GM19438 (cell line): ENCODE measurements at regions not wholly inside any gene's neighbourhood (a gene's known extent, or its start where the extent isn't known, plus 50 kb on each side); places are given as distances from the start of the nearest gene placed in this dataset.
"Not testable (repeated sequence)": the region's sequence is repeated elsewhere in the genome, so short reads cannot be mapped to it uniquely, and the experiment has no call there.

Source experiments
- ATAC-seq: cut with Tn5 transposase; IDR thresholded peaks from one replicate; pipeline ENCODE4 v1.9.1; 2021; ENCODE audit warnings: low read depth; ENCODE audit not compliant: unreplicated experiment

DNA sequence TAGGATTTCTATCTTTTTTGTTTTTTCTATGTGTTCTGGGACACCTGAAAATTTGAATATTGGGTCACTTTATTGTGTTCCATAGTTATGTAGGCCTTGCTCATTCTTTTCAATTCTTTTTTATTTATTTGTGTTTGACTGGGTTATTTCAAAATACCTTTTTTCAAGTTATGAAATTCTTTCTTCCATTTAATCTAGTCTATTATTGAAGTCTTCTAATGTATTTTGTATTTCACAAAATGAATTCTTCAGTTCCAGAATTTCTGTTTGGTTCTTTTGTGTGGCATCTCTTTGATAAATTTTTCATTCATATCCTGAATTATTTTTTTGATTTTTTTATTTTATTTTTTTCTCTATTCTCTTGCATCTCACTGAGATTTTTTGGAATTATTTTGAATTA, 628.8 kb downstream of the NR2F1-AS1 start:
- ATAC-seq = no peak

DNA sequence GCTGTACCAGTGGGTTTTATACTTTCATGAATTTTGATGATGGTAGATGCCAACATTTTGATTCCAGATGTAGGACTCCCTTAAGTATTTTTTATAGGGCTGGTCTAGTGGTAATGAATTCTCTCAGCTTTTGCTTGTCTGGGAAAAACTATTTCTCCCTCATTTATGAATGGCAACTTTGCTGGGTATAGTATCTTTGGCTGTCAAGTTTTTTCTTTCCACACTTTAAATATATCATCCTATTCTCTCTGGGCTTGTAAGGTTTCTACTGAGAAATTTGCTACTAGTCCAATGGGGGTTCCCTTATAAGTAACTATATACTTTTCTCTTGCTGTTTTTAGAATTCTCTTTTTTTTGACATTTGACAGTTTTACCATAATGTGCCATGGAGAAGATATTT, 629.3 kb downstream of the NR2F1-AS1 start:
- ATAC-seq = no peak

- no peak for ATAC-seq
Observed at GRCh38 chr5:92946546-92946945, 634.5 kb downstream of the NR2F1-AS1 start.

GRCh38 chr5:92945605-92946097, 635.4 kb downstream of the NR2F1-AS1 start:
- ATAC-seq = no peak

DNA sequence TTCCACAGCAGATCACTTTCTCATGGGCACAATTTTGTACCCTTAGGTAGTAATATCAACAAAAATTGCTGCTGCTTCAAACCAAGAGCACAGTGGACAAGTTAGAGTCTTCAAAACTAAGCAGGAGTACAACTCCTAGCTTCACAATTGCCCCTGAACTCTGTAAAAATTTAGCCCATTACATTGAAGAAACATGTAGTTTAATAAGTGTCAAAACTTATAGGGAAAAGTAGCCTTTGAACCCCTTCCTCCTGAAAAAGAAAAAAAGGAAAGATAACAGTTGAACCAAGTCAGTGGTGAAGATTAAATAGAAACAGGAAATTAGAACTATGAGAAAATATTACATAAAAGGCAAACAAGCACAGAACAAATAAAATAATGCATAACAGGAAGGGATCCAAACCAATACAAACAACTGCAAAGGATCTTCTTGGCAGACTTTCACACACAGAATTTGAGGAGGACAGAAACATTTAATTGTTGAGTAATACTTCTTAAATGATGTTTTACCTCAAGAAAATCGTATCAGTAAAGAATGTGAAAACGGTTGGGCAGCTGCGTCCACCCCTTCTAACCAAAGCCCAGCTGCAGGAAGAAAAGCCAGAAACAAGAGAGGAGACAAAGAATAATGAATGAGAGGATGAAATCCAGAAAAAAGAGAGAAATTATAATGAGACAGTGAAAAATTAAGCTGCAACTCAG, 636.0 kb downstream of the NR2F1-AS1 start:
- ATAC-seq = no peak

- no peak for ATAC-seq
Observed at GRCh38 chr5:92944337-92944736, 636.7 kb downstream of the NR2F1-AS1 start.

GRCh38 chr5:92942762-92943161, 638.3 kb downstream of the NR2F1-AS1 start:
- no peak for ATAC-seq

DNA sequence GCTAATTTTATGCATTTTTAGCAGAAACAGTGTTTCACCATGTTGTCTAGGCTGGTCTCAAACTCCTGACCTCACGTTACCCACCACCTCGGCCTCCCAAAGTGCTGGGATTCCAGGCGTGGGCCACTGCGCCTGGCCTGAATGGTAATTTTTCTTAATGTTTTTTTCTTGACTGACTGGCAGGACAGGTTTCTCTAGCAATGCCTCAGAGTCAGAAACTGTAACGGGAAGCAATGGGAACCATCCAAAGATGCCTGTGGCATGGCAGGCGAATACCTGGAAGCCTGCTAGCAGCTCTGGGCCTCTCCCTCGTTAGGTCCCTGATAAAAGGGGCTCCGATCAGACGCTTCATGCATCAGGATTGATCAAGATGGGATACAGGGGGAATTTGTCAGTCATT, 639.2 kb downstream of the NR2F1-AS1 start:
- ATAC-seq = no peak

DNA sequence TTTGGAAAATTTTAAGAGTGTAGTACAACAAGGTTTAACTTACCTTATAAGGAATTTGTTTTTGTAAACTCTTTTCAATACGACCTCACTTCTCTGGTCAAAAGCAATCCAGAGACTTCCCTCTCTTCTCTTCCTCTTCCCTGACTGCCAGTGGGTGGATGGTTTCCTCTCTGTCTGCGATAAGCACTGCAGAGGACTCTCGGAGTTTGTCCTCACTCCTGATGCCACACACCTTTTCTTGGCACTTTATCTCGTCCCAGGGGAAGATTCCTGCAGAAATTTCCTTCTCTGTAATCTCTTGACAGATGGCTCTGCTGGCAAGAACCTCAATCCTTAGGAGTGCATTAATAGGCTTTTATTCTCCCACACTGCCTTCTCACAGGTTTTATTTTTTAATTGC, 641.6 kb downstream of the NR2F1-AS1 start:
- ATAC-seq = no peak

- not testable (repeated sequence) for ATAC-seq
Observed at GRCh38 chr5:92937396-92937795, 643.6 kb downstream of the NR2F1-AS1 start.

- ATAC-seq = no peak
Observed at GRCh38 chr5:92930057-92930456, 651.0 kb downstream of the NR2F1-AS1 start.

DNA sequence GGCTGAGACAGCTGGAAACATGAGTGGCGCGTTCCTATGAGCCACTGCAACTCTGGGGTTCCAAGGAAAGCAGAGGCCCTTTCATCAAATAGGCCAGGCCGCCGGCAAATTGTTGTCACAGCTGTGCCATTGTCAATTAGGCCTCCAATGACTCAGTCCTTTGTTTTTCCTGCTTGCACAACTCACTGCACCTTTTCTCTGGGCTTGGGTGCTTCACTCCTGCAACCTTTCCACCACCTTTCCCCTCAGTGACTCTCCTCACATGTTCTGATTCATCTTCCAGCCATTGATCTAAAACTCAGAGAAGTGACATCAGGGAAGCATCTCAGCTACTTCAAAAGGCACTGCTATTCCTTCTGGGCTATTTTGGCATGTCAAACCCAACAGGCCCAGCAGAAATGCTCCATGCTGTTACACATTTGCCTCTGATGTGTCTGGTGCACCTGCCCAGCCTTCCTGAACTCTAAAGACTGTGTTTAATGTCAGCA, 653.7 kb downstream of the NR2F1-AS1 start:
- ATAC-seq = no peak

GRCh38 chr5:92923885-92924284, 657.1 kb downstream of the NR2F1-AS1 start:
- no peak for ATAC-seq

DNA sequence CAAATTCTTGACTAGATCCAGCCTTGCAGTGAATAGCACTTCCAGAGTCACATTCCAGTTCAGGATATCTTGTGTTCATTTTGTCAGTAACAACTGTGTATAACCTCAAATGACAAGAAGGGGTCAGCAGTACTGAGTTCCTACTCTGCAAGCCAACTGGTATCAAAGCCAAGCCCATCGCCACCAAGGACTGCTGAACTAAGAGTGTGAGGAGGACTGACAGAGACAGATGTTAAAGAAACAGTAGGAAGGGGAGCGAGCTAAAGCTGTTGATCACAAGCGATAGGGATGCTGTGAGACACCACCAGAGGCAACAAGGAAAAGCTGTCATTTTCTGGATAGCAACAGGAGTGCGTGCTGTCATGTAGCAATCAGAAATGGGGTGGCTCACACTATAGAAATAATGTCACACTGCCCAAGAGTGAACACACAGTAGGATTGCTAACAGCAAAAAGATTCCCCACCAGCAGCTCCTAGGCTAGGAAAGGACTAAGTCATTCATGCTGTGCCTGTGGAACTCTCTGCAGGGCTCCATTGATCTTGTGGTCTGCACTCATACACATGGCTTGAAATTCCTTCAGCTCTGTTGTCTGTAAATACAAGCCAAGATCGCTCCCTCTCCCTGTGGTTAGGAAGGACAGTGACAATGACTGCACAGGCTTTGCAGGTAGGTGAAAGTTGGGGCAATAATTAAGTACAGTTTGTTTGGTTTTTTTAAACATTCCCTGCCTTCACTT, 658.6 kb downstream of the NR2F1-AS1 start:
- no peak for ATAC-seq

- no peak for ATAC-seq
Observed at GRCh38 chr5:92917044-92917443, 664.0 kb downstream of the NR2F1-AS1 start.

GRCh38 chr5:92916036-92916435, 665.0 kb downstream of the NR2F1-AS1 start:
- no peak for ATAC-seq

GRCh38 chr5:92912283-92912682, 668.7 kb downstream of the NR2F1-AS1 start:
- no peak for ATAC-seq

- ATAC-seq = no peak
Observed at GRCh38 chr5:92911851-92912250, 669.2 kb downstream of the NR2F1-AS1 start.

DNA sequence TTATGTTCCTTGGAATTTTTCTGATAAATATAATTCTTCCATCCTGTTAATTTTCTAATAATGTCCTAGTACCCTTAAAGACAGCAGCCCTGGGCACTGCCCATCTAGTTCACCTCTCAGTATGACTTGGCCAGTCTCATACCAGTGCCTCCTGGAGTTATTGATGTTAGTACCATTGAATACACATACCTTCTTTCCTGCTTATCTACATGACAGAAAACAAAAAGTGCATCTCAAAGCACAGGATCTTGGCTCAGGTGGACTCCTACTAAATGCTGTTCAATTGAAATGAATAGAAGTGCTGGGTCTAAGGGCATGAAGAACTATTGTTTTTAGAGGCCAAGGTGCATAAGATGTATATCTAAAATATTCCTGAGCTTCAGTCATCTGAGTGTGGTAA, 669.7 kb downstream of the NR2F1-AS1 start:
- ATAC-seq = no peak

DNA sequence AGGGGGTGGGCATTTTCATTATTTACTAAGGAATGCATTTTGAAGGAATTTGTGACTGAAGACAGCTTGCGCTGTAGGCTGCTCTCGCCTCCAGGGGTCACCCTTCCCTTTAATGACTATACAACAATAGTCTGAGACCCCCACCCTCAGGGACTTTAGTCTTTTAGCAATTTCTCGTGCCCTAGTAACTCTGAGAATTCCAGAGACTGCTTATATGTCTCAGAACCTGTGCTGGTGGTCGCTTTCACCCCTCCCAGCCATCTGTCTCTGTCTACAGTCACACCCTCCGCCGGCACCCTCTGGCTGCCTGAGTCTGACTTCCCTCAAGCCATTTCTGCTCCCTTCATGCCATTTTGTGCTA, 671.4 kb downstream of the NR2F1-AS1 start:
- no peak for ATAC-seq

DNA sequence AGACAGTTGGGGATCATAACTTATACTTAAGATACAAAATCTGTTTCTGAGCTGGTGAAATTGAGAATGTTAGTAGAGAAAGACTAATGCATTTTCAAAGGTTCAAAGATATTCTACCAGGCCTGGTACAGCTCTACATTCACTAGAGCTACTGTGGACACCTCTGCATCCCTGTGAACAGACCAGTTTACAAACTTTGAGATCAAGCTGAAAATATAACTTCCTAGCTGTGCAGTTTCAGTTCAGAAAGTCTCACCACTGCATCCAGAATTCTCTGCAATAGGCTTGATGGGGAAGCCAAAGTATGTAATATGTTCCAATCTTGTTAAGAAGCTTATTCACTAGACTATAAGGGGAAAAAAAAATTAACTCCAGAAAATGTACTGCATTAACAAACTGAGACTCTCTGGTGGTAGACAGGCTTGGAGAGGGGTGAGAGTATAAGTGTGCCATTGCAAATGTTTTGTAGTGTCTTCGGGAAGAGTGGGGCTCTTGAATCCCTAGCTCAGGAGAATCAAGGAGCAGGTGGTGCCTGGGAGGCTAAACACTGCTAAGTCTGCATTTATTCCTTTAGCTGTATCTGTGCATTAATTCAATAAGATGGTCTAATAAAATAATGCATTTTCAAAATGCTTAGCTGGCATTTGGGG, 671.9 kb downstream of the NR2F1-AS1 start:
- no peak for ATAC-seq
